Cardiac fibroblast (primary cell): ENCODE measurements at regions not wholly inside any gene's neighbourhood (a gene's known extent, or its start where the extent isn't known, plus 50 kb on each side); places are given as distances from the start of the nearest gene placed in this dataset.

ENCODE experiments used
- DNase-seq, 2 donors: peaks; one replicate each; pipeline versions ENCODE4 v3.0.0 to v3.0.0-alpha.2; 2010; ENCODE audit warnings: low read depth in 2 of 2
- H3K4me3 ChIP-seq, 2 donors: replicated peaks in 1 of 2; 1 replicate in 1 of 2; 2 replicates in 1 of 2; pipeline ENCODE4 v1.5.1; 2011; ENCODE audit warnings: low read depth in 2 of 2, low read length in 2 of 2, mild to moderate bottlenecking in 2 of 2, moderate library complexity in 1 of 2
- TF ChIP-seq, protein P1 (sequence below): IDR thresholded peaks from one replicate; pipeline ENCODE4 v1.5.1; 2011; ENCODE audit warnings: low read depth, mild to moderate bottlenecking, low read length, inconsistent platforms

DNA sequence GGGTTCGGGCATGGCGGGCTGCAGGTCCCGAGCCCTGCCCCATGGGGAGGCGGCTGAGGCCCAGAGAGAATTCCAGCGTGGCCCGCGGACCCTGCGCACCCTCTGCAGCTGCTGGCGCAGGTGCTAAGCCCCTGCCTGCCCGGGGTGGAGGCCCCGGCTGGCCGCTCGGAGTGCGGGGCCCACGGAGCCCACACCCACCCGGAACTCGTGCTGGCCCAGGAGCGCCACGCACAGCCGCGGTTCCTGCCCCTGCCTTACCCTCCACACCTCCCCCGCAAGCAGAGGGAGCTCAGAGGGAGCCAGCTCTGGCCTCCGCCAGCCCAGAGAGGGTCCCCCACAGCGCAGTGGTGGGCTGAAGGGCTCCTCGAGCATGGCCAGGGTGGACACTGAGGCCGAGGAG lies 75.3 kb downstream of the MRPS30 start:
- TF ChIP-seq, protein P1, sequence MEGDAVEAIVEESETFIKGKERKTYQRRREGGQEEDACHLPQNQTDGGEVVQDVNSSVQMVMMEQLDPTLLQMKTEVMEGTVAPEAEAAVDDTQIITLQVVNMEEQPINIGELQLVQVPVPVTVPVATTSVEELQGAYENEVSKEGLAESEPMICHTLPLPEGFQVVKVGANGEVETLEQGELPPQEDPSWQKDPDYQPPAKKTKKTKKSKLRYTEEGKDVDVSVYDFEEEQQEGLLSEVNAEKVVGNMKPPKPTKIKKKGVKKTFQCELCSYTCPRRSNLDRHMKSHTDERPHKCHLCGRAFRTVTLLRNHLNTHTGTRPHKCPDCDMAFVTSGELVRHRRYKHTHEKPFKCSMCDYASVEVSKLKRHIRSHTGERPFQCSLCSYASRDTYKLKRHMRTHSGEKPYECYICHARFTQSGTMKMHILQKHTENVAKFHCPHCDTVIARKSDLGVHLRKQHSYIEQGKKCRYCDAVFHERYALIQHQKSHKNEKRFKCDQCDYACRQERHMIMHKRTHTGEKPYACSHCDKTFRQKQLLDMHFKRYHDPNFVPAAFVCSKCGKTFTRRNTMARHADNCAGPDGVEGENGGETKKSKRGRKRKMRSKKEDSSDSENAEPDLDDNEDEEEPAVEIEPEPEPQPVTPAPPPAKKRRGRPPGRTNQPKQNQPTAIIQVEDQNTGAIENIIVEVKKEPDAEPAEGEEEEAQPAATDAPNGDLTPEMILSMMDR: no peak
- DNase-seq: no peak
- H3K4me3 ChIP-seq: no peak overlapping the region

DNA sequence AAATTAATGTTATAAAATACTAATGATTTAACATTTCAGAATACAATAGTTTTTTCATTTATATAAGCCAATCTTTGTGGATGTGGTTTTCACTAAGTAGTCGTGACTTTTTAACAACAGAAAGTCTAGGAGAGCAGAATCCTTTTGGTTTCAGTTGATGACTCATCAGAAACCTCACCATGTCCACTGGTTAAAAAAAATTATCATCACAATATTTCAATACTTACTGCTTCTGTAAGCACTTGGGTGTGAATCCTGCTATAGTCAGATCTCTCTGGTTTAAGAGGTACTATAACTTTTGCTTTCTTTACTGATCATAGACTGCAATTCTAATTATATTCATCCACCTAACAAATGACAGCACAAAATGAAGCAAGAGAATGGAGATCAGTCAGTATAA lies 77.2 kb downstream of the MRPS30 start:
- no peak overlapping the region for H3K4me3 ChIP-seq
- DNase-seq: no peak
- TF ChIP-seq, protein P1: no peak

DNA sequence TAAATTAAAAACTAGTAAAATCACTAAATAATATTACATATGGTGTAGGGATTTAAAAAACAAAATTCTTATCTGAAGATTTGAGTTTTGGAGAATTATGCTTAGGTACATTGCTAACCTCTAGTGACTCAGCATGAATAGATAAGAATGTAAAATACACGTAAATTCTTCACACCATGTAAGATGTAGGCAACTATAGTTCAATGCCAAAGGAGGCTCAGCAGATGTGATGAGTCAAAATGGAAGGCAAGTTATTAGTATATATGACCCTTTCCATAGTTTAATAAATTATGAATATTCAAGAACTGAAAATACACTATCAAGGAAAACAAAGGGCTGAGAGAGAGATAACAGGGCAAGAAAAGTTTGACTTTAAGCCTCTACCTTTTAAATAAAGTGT lies 79.0 kb downstream of the MRPS30 start:
- TF ChIP-seq, protein P1: no peak
- no peak for DNase-seq
- no peak overlapping the region for H3K4me3 ChIP-seq

DNA sequence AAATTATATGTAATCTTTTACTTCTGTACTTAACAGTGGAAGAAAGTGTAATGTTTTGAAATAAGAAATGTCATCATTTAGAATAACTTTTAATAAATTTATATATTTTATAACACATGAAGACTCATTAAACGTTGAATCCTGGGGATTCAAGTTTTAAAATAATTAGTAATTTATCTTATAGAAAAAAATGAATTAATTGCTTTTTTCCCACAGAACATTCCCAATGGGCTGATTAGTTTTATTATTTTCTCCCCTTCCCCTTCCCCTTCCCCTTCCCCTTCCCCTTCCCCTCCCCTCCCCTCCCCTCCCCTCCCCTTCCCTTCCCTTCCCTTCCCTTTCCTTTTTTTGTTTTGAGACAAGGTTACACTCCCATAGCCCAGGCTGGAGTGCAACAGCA lies 79.7 kb downstream of the MRPS30 start:
- TF ChIP-seq, protein P1: no peak
- DNase-seq: no peak
- no peak overlapping the region for H3K4me3 ChIP-seq

DNA sequence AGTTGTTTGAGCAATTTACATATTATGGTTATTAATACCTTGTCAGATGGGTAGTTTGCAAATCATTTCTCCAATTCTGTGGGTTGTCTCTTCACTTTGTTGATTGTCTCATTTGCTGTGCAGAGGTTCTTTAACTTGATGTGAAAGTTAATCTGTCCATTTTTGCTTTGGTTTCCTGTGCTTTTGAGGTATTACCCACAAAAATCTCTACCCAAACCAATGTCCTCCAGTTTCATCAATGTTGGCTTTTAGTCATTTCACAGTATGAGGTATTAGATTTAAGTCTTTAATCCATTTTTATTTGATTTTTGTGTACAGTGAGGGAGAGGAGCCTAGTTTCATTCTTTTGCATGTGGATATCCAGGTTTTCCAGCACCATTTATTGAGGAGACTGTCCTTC lies 82.4 kb downstream of the MRPS30 start:
- DNase-seq: no peak
- H3K4me3 ChIP-seq: no peak overlapping the region
- TF ChIP-seq, protein P1: no peak

DNA sequence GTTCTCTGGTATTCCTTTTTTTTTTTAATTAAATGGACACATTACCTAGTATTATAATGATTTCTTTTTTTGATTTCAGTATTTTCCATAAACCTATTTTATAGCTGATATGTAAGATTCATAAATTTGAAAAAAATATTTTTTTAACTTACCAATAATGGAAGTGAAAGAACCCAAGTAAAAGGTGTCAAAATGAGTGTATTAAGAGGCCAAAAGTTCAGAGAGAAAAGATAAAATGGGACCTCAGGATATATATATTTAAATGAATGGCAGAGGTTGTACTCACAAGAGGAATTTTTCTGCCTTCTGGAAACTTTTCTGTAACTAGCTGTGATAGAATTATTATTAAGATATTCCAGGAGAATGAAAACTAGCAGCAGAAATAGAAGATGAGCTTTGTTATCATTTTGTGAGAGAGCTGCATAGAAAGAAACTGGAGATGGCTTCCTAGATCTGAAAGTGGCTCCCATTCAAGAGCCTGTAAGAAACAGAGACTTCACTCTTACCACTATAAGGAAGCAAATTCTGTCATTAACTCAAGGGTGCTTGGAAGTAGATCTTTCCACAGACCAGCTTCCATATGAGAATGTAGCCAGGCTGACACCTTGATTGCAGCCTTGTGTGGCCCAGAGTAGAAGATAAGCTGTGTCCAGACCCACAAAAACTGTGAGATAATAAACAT lies 91.7 kb downstream of the MRPS30 start:
- no peak for DNase-seq
- TF ChIP-seq, protein P1: no peak
- no peak overlapping the region for H3K4me3 ChIP-seq

DNA sequence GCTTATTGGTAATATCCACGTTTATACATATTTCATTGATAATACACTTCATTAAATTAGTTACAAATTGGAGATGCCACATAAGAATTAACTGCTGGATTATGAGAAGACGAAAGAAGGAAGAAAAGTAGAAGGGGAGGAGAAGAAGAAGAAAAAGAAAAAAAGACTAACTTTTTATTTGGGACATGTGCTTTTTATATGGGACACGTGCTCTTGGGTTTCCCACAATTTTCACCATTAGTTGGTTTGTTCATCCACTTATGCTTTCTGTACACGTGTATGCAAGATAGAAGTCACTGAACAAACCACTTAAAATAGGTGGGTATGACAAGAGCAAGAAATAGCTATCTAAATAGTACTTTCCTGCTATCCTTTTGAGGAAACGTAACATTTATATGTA lies 98.6 kb downstream of the MRPS30 start:
- TF ChIP-seq, protein P1: no peak
- no peak for DNase-seq
- no peak overlapping the region for H3K4me3 ChIP-seq
